NCI-H2196 (cell line): ENCODE measurements at regions not wholly inside any gene's neighbourhood (a gene's known extent, or its start where the extent isn't known, plus 50 kb on each side); places are given as distances from the start of the nearest gene placed in this dataset.

Source experiments
- DNase-seq: peaks from one replicate; lab custom pipeline; 2025; ENCODE audit not compliant: unreplicated experiment; lab: John Stamatoyannopoulos, UW

- DNase-seq, result no peak
Measured at GRCh38 chr2:156099382-156099781, 233.1 kb downstream of the NR4A2 start.

- no peak for DNase-seq
Measured at GRCh38 chr2:156098506-156098905, 234.0 kb downstream of the NR4A2 start.

GRCh38 chr2:156088587-156088986, 243.9 kb downstream of the NR4A2 start:
- no peak for DNase-seq

- DNase-seq, result no peak
Measured at GRCh38 chr2:156087875-156088274, 244.6 kb downstream of the NR4A2 start.

GRCh38 chr2:156083763-156084493, 248.6 kb downstream of the NR4A2 start:
- no peak for DNase-seq

GRCh38 chr2:156079845-156080244, 252.7 kb downstream of the NR4A2 start:
- DNase-seq, result no peak

GRCh38 chr2:156077041-156077742, 255.3 kb downstream of the NR4A2 start:
- DNase-seq, result no peak

GRCh38 chr2:156065912-156066311, 266.6 kb downstream of the NR4A2 start:
- DNase-seq, result peak; percentile 22

- DNase-seq, result no peak
Measured at GRCh38 chr2:156064540-156064939, 268.0 kb downstream of the NR4A2 start.

- no peak for DNase-seq
Measured at GRCh38 chr2:156057647-156058046, 274.9 kb downstream of the NR4A2 start.

GRCh38 chr2:156054983-156055382, 277.5 kb downstream of the NR4A2 start:
- no peak for DNase-seq

- DNase-seq, result no peak
Measured at GRCh38 chr2:156046900-156047299, 285.6 kb downstream of the NR4A2 start.

GRCh38 chr2:156042895-156043294, 289.6 kb downstream of the NR4A2 start:
- DNase-seq, result no peak

- DNase-seq, result no peak
Measured at GRCh38 chr2:156038021-156038420, 294.5 kb downstream of the NR4A2 start.

GRCh38 chr2:156037482-156037881, 295.0 kb downstream of the NR4A2 start:
- DNase-seq, result no peak

- DNase-seq, result no peak
Measured at GRCh38 chr2:156031121-156031520, 301.4 kb downstream of the NR4A2 start.

- no peak for DNase-seq
Measured at GRCh38 chr2:156023229-156023869, 309.2 kb downstream of the NR4A2 start.

GRCh38 chr2:156021146-156022040, 311.1 kb downstream of the NR4A2 start:
- DNase-seq, result no peak

GRCh38 chr2:156019341-156019740, 313.2 kb downstream of the NR4A2 start:
- DNase-seq, result no peak

GRCh38 chr2:156017341-156017885, 315.1 kb downstream of the NR4A2 start:
- DNase-seq, result no peak

- DNase-seq, result no peak
Measured at GRCh38 chr2:156009293-156009692, 323.2 kb downstream of the NR4A2 start.
